ENCODE measurements at regions not wholly inside any gene's neighbourhood (a gene's known extent, or its start where the extent isn't known, plus 50 kb on each side); places are given as distances from the start of the nearest gene placed in this dataset.

GRCh38 chr3:195001261-195001660 lies 269.7 kb downstream of the XXYLT1 start:
- TF ChIP-seq FOXP2 (optimal IDR thresholded peaks at IDR 0.05; ENCODE audit: borderline replicate concordance, extremely low read depth, extremely low read length, insufficient read depth) (no peak), SIN3A (IDR thresholded peaks at IDR 0.05; ENCODE audit: borderline replicate concordance, insufficient read depth, low read length) (no peak), REST (IDR thresholded peaks at IDR 0.05; ENCODE audit: insufficient read depth in 1 of 2, low read depth in 2 of 2, low read length in 2 of 2) (no peak), TAF1 (IDR thresholded peaks at IDR 0.05; ENCODE audit: borderline replicate concordance, insufficient read depth, low read length) (no peak), POLR2AphosphoS5 (IDR thresholded peaks at IDR 0.05; ENCODE audit: low read depth, low read length) (no peak)

GRCh38 chr3:195001961-195002861 lies 268.7 kb downstream of the XXYLT1 start:
- TF ChIP-seq REST (IDR thresholded peaks at IDR 0.05; ENCODE audit: insufficient read depth in 1 of 2, low read depth in 2 of 2, low read length in 2 of 2) (no peak), SIN3A (IDR thresholded peaks at IDR 0.05; ENCODE audit: borderline replicate concordance, insufficient read depth, low read length) (no peak), POLR2AphosphoS5 (IDR thresholded peaks at IDR 0.05; ENCODE audit: low read depth, low read length) (no peak), TAF1 (IDR thresholded peaks at IDR 0.05; ENCODE audit: borderline replicate concordance, insufficient read depth, low read length) (no peak), FOXP2 (optimal IDR thresholded peaks at IDR 0.05; ENCODE audit: borderline replicate concordance, extremely low read depth, extremely low read length, insufficient read depth) (no peak)

- TF ChIP-seq POLR2AphosphoS5 (IDR thresholded peaks at IDR 0.05; ENCODE audit: low read depth, low read length) (no peak), REST (IDR thresholded peaks at IDR 0.05; ENCODE audit: insufficient read depth in 1 of 2, low read depth in 2 of 2, low read length in 2 of 2) (no peak), TAF1 (IDR thresholded peaks at IDR 0.05; ENCODE audit: borderline replicate concordance, insufficient read depth, low read length) (no peak), FOXP2 (optimal IDR thresholded peaks at IDR 0.05; ENCODE audit: borderline replicate concordance, extremely low read depth, extremely low read length, insufficient read depth) (no peak), SIN3A (IDR thresholded peaks at IDR 0.05; ENCODE audit: borderline replicate concordance, insufficient read depth, low read length) (no peak)
Observed at GRCh38 chr3:195003006-195003892, 267.7 kb downstream of the XXYLT1 start.

GRCh38 chr3:195003893-195004289 lies 267.1 kb downstream of the XXYLT1 start:
- TF ChIP-seq FOXP2 (optimal IDR thresholded peaks at IDR 0.05; ENCODE audit: borderline replicate concordance, extremely low read depth, extremely low read length, insufficient read depth) (no peak), TAF1 (IDR thresholded peaks at IDR 0.05; ENCODE audit: borderline replicate concordance, insufficient read depth, low read length) (no peak), REST (IDR thresholded peaks at IDR 0.05; ENCODE audit: insufficient read depth in 1 of 2, low read depth in 2 of 2, low read length in 2 of 2) (no peak), POLR2AphosphoS5 (IDR thresholded peaks at IDR 0.05; ENCODE audit: low read depth, low read length) (no peak), SIN3A (IDR thresholded peaks at IDR 0.05; ENCODE audit: borderline replicate concordance, insufficient read depth, low read length) (no peak)

Data from PFSK-1 (cell line).